ENCODE measurements at regions not wholly inside any gene's neighbourhood (a gene's known extent, or its start where the extent isn't known, plus 50 kb on each side); places are given as distances from the start of the nearest gene placed in this dataset.

GRCh38 chr2:81835321-81836000 lies 1530.9 kb upstream of the LRRTM1 start:
- intact Hi-C loops (cut with micrococcal nuclease; ENCODE audit: unreplicated experiment) (no loop called here), in situ Hi-C loops (cut with MboI) (no loop called here)
- H4K20me1 ChIP-seq (ENCODE audit: control insufficient read depth, insufficient read depth), result no peaks in the 10 kb centered on the region
- no peak overlapping the region for H3K9ac ChIP-seq (ENCODE audit: control insufficient read depth, insufficient read depth, low read length)
- FAIRE-seq (no peak), ATAC-seq (no peak), DNase-seq (ENCODE audit: low read depth, low spot score) (no peak)
- 23% methylated on average over 2 of the region's 2 CpGs for WGBS (ENCODE audit: insufficient coverage, insufficient replicate concordance, low lambda C conversion rate, missing lambda C conversion rate)
- H3K4me1 ChIP-seq (ENCODE audit: control insufficient read depth, insufficient read depth, low read length), result no peaks in the 10 kb centered on the region
- POLR2A ChIA-PET, result interaction anchor here (0.6 kb wide), 1 partner anchor 472 kb away, joined by 3 read pairs; no protein-coding TSS in a partner anchor
- no peaks in the 10 kb centered on the region for H3K36me3 ChIP-seq (ENCODE audit: control insufficient read depth in 2 of 2, insufficient read depth in 2 of 2, low read length in 1 of 2)
- SMC1A ChIA-PET (ENCODE audit: uncharacterized antibody, unreplicated experiment), result no interaction called here
- no peak overlapping the region for H3K4me3 ChIP-seq
- no peaks in the 10 kb centered on the region for H3K9me3 ChIP-seq (replicated peaks; ENCODE audit: control insufficient read depth, insufficient read depth, low read length)
- H3K79me2 ChIP-seq (ENCODE audit: control insufficient read depth, insufficient read depth, low read length), result no peaks in the 10 kb centered on the region
- H3K4me2 ChIP-seq (ENCODE audit: control insufficient read depth, insufficient read depth), result no peak overlapping the region
- no peak overlapping the region for H3K27ac ChIP-seq (ENCODE audit: control insufficient read depth, insufficient read depth)
- no TSS peak for BruUV-seq (replicated peaks)
- no peaks in the 10 kb centered on the region for H3K27me3 ChIP-seq (replicated peaks in 1 of 2; ENCODE audit: control insufficient read depth in 2 of 2, insufficient read depth in 2 of 2, low read length in 1 of 2)
- CTCF ChIA-PET, result interaction anchor here (0.6 to 1.0 kb wide), 2 partner anchors 17 to 523 kb away, joined by 3 to 4 read pairs; no protein-coding TSS in a partner anchor
- H2AFZ ChIP-seq (ENCODE audit: control insufficient read depth, low read depth, low read length), result no peak overlapping the region
- RAD21 ChIA-PET (ENCODE audit: unreplicated experiment), result no interaction called here
- TF ChIP-seq SUPT20H (IDR thresholded peaks at IDR 0.05; ENCODE audit: borderline replicate concordance, control insufficient read depth, low read depth, low read length), result no peak
- TF ChIP-seq CEBPZ (IDR thresholded peaks at IDR 0.05; ENCODE audit: low read depth, low read length), result no peak
- TF ChIP-seq EZH2 (IDR thresholded peaks at IDR 0.05; ENCODE audit: borderline replicate concordance, control insufficient read depth, low read depth, low read length), result no peak
- no peak for TF ChIP-seq HDAC6 (IDR thresholded peaks at IDR 0.05; ENCODE audit: unreplicated experiment)
- TF ChIP-seq SKIL (IDR thresholded peaks at IDR 0.05; ENCODE audit: low read depth, poor library complexity, severe bottlenecking), result no peak
- TF ChIP-seq BMI1 (IDR thresholded peaks at IDR 0.05; ENCODE audit: borderline replicate concordance), result no peak
- TF ChIP-seq NBN (IDR thresholded peaks at IDR 0.05), result no peak
- TF ChIP-seq RFX5 (IDR thresholded peaks at IDR 0.05; ENCODE audit: low read depth, low read length), result no peak
- TF ChIP-seq NR2F1 (conservative IDR thresholded peaks at IDR 0.05), result no peak
- TF ChIP-seq EGR1 (IDR thresholded peaks at IDR 0.05; ENCODE audit: borderline replicate concordance in 1 of 2, low read depth in 2 of 2, low read length in 2 of 2), result no peak
- TF ChIP-seq ZZZ3 (IDR thresholded peaks at IDR 0.05; ENCODE audit: control insufficient read depth, insufficient read length, low read depth), result no peak
- no peak for TF ChIP-seq E2F4 (IDR thresholded peaks at IDR 0.05; ENCODE audit: low read depth, low read length)
- no peak for TF ChIP-seq E2F8 (IDR thresholded peaks at IDR 0.05; ENCODE audit: low read depth, partially characterized antibody)
